ENCODE measurements at regions not wholly inside any gene's neighbourhood (a gene's known extent, or its start where the extent isn't known, plus 50 kb on each side); places are given as distances from the start of the nearest gene placed in this dataset.

GRCh38 chr20:40887105-40887504 is 141.5 kb upstream of the TOP1 start (continued):
- 0 out of 2 replicates have a peak, but pooled peaks have one; percentile 58 for TF ChIP-seq ZNF503 (CRISPR knock-in tag; IDR thresholded peaks at IDR 0.05)
- no peak for TF ChIP-seq CENPX (CRISPR knock-in tag; IDR thresholded peaks at IDR 0.05)
- TF ChIP-seq ZNF782 (CRISPR knock-in tag; IDR thresholded peaks at IDR 0.05; ENCODE audit: borderline replicate concordance), result no peak
- TF ChIP-seq ZNF160 (CRISPR knock-in tag; IDR thresholded peaks at IDR 0.05), result no peak
- no peak for TF ChIP-seq TBX3 (IDR thresholded peaks at IDR 0.05; ENCODE audit: borderline replicate concordance)
- no peak for TF ChIP-seq ZNF232 (CRISPR knock-in tag; IDR thresholded peaks at IDR 0.05; ENCODE audit: borderline replicate concordance)
- no peak for TF ChIP-seq HNRNPL (IDR thresholded peaks at IDR 0.05; ENCODE audit: low read depth, low read length)
- no peak for TF ChIP-seq MXD3 (CRISPR knock-in tag; IDR thresholded peaks at IDR 0.05)
- TF ChIP-seq REL (CRISPR knock-in tag; conservative IDR thresholded peaks at IDR 0.05), result no peak
- TF ChIP-seq, protein P1, sequence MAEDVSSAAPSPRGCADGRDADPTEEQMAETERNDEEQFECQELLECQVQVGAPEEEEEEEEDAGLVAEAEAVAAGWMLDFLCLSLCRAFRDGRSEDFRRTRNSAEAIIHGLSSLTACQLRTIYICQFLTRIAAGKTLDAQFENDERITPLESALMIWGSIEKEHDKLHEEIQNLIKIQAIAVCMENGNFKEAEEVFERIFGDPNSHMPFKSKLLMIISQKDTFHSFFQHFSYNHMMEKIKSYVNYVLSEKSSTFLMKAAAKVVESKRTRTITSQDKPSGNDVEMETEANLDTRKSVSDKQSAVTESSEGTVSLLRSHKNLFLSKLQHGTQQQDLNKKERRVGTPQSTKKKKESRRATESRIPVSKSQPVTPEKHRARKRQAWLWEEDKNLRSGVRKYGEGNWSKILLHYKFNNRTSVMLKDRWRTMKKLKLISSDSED (CRISPR knock-in tag; IDR thresholded peaks at IDR 0.05), result no peak
- no peak for TF ChIP-seq PAX8 (CRISPR knock-in tag; IDR thresholded peaks at IDR 0.05; ENCODE audit: borderline replicate concordance)
- no peak for TF ChIP-seq ZZZ3 (CRISPR knock-in tag; IDR thresholded peaks at IDR 0.05; ENCODE audit: borderline replicate concordance)
- no peak for TF ChIP-seq SKI (IDR thresholded peaks at IDR 0.05; ENCODE audit: partially characterized antibody)
- no peak for TF ChIP-seq MTF2 (CRISPR knock-in tag; IDR thresholded peaks at IDR 0.05; ENCODE audit: borderline replicate concordance)
- no peak for TF ChIP-seq ZNF225 (CRISPR knock-in tag; IDR thresholded peaks at IDR 0.05)
- 0 out of 2 replicates have a peak, but pooled peaks have one; percentile 12 for TF ChIP-seq ZNF83 (CRISPR knock-in tag; IDR thresholded peaks at IDR 0.05; ENCODE audit: borderline replicate concordance)
- no peak for TF ChIP-seq SCMH1 (CRISPR knock-in tag; IDR thresholded peaks at IDR 0.05; ENCODE audit: borderline replicate concordance)
- TF ChIP-seq, protein P2, sequence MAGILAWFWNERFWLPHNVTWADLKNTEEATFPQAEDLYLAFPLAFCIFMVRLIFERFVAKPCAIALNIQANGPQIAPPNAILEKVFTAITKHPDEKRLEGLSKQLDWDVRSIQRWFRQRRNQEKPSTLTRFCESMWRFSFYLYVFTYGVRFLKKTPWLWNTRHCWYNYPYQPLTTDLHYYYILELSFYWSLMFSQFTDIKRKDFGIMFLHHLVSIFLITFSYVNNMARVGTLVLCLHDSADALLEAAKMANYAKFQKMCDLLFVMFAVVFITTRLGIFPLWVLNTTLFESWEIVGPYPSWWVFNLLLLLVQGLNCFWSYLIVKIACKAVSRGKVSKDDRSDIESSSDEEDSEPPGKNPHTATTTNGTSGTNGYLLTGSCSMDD (CRISPR knock-in tag; IDR thresholded peaks at IDR 0.05), result no peak
